Muscle of arm (tissue), 1 donor: ENCODE measurements at regions not wholly inside any gene's neighbourhood (a gene's known extent, or its start where the extent isn't known, plus 50 kb on each side); places are given as distances from the start of the nearest gene placed in this dataset.

ENCODE experiments used
- DNase-seq: peaks from one replicate; pipeline ENCODE4 v3.0.0-alpha.2; 2013

DNA sequence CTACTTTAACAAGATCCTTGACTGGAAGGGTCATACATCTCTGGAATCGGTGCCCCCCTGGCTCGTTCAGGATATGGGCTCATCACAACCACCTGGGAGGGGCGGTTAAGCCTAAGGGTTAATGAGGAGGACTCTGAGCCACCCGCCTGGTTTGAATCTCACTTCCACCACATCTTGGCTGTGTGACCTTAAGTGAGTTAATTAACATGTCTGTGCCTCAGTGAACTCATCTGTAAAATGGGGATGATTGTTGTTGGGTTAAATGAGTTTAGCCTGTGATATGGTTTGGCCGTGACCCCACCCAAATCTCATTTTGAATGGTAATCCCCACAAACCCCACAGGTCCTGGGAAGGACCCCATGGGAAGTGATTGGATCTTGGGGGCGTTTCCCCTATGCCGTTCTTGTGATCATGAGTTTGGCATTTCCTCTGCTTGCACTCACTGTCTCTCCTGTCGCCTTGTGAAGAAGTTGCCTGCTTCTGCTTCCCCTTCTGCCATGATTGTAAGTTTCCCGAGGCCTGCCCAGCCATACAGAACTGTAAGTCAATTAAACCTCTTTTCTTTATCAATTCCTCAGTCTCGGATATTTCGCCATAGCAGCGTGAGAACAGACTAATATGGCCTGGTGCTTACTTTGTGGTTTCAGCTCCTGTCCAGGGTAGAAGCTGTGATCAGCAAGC is 214.0 kb upstream of the CIBAR2 start:
- DNase-seq: no peak

- DNase-seq: no peak
These were observed 214.5 kb upstream of the CIBAR2 start for GRCh38 chr16:85326794-85327181.

DNA sequence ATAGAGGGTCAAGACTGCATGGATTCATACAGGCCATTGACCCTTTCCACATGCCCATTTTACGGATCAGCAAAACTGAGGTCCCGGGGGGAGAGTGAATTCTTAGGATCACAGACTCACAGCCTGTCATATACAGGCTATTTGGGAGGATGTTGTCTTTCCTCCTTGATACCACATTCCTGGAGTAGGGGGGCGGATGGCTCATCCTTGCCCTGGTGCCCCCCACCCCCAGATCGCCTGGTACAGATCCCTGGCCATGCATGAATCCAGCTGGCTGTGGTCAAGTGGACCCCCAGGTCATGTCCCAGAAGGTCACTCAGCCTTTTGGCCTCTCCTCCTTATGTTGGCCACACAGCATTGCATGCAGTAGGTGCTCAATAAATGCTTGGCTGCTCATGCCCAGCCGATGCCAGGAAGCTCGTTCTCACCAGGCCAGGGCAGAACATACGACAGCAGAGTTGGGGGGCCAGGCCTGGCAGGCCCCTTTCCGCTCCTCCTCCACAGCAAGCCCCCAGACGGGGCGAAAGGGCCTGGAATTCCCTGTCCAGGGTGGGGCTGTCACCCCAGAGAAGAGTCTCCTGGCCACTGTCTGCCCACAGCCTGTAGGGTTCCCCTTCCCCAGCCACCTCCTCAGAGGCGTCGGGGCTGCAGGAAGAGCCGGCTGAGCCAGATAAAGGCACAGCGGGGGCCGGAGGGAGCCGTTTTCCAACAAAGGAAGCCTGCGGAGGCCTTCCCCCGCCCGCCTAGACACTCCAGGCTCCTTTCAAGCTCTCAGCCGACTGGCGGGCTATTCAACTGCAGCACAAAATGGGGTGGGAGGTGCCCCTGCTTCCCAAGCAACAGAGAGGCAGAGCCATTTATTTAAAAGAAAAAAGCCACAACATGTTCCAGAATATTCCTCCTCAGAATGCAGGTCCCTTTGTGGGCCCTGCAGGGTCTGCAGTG is 215.7 kb upstream of the CIBAR2 start:
- no peak for DNase-seq

DNA sequence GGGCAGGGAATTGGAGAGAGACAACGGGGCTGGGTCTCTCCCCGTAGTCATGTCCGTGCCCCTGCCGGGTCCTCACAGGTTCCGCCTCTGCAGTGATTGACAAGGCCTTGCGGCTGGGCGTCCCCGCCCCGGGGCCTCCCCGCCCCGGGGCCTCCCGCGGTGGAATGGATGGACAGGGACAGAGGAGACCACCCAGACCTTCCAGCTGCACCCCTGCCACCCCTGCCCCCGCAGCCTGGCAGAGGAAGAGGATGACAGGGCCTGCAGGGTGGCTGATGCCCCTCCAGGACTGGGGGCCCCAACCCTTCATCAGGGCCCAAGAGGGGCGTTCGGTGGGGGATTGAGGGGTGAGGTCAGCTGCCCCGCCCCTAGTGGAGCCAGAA is 216.4 kb upstream of the CIBAR2 start:
- no peak for DNase-seq

DNA sequence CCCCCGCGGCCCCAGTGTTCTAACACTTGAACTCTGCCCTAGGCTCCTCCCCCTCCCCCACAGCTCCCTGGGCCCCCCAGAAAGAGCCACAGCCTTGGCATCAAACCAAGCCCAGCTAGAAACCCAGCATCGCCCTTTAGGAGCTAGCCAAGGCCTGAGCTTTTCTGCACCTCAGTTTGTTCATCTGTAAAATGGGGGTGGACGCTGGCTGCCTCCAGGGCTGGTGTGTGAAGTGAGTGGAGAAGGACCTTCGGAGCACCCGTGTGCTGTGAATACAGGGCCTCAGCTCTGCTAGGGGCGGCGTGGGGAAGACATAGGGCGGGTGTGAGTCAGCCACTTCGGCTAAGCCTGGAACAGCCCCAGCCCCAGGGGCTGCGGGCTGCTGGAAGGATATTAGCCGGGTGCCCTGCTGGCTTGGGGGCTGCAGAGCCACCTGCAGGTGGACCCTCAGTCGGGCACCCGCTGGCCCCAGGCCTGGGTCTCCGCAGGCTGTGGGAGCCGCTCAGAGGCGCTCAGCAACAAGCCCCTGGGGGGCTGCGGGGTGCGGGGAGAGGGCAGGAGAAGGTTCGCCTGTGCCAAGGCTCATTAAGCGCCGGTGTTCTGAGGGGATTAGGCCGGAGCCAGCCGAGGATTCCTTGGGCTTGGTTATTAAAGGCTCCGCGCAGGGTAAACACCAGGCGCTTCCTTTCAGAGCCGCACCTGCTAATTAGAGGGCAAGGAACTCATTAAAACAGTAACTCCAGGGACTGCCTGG is 217.0 kb upstream of the CIBAR2 start:
- DNase-seq: no peak

GRCh38 chr16:85330006-85330693 is 217.9 kb upstream of the CIBAR2 start:
- no peak for DNase-seq

DNA sequence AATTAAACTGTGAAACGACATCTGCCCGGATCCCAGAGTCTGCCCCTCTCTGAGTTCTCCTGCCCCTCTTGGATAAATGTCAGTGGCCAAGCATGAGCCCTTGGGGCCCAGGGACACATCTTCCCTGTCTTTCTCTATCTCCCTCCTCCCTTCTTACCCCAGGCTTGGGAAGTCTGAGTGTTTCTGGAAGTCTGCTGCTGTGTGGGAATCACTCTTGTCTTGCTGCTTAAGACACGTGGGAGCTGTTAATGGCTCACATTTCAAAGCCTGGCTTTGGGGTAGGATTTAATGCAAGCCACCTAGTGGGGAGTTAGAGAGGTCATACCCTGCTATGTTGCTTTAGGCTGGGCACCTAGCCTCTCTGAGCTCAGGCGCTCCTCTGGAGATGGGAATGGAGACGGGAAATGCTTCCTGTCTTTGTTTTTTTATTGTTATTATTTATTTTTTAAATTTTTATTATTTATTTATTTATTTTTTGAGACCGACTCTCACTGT is 218.5 kb upstream of the CIBAR2 start:
- no peak for DNase-seq

DNA sequence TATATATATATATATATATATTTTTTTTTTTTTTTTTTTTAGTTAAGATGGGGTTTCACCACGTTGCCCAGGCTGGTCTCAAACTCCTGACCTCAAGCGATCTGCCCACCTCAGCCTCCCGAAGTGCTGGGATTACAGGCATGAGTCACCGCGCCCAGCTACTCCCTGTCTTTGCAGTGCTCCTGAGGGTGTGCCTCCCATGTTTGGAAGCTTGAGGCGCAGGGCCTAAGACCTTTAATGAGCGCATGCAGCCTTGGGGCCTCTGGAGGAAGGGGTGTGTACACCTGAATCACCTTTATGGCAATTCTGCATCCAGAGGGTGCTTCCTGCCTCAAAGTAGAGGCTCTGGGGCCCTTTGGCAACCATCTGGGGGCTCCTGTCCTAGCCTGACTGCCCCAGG is 219.4 kb upstream of the CIBAR2 start:
- DNase-seq: no peak

DNA sequence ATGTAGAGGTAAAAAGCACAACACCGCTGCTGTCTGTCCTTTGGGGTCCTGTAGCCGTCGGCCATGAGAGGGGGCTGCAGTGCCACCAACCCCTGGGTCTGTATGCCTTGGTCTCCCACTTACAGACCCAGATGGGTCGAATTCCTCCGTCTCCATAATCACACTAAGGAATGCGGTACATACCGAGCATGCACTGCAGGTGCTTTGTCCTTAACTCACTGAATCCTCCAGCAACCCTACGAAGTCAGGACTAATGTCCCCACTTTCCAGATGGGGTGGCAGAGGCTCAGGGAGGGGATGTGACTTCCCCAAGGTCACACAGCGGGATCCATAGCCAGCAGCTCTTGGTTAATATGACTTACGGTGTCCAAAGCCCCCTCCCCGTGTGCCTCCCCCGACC is 219.9 kb upstream of the CIBAR2 start:
- no peak for DNase-seq

- no peak for DNase-seq
These were observed 221.1 kb upstream of the CIBAR2 start for GRCh38 chr16:85333337-85333736.

DNA sequence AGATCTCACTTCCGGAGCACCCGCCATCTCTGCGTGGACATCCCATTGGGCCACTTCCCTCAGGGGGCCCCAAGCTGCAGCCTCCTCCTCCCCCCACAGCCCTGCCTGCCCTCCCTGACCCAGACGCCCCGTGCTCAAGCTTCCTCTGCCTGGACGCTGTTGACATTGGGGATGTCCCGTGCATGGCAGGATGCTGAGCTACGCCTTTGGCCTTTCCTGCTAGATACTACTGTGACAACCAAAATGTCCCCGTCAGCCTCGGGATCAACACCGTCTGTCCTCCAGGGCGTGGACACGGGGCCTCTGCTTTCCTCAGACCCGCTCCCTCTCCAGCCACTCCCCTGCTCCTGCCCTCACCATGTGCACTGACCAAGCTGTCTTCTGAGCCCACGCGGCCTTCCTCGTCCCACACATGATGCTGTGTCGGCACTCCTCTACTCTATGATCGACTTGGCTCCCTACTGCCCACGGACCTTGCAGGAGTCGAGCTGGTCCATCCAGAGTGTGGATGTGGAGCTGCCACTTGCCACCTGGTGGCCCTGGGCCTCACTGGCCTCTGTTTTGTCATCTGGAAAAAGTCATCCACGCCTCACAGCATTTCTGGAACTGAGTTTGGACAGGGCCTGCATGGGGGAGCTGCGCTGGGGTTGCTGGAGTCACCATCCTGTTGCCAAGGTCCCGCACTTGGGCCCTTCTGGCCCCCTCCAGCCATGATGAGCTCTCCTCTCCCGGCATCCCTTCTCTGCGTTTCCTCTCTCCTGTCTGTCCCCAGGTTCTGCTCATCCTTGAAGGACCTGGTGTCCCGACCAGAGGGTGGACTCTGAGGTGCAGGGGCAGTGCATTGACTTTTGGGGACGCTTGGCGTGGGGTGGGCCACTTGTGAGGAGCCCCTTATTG is 221.7 kb upstream of the CIBAR2 start:
- no peak for DNase-seq

- DNase-seq: no peak
These were observed 222.7 kb upstream of the CIBAR2 start for GRCh38 chr16:85334718-85335583.

GRCh38 chr16:85335584-85336491 is 223.6 kb upstream of the CIBAR2 start:
- DNase-seq: no peak

DNA sequence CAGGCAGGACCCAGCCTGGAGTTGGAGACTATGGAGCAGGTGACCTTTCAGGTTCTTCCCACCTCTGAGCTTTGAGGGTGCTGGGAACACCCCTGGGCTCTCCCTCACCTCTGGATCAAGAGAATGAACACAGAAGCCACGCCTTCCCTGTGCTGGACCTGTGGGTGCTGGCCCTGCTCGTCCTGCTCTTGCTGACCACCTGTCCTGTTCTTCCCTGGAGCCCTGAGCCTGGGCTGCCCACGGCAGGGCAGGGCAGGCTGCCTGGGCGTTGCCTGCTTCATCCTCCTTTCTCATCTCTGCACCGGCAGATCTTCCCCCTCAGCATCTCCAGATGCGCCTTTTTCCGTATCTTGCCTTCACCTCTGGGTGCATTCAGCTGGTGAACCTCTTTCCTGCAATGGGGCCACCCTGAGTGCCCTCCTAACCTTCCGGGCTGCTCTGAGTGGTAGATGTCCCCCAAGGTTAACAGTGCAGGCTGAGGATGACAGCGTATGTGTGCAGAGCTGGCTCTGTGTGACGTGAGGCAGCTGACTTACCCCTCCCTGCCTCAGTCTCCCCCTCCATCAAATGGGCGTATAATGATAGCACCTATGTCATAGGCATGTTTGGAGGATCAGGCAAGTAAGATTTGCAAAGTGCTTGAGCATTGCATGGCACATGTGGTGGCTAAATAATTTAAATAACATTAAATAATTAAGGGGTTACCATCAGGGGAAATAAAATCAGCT is 225.8 kb upstream of the CIBAR2 start:
- DNase-seq: no peak

GRCh38 chr16:85338638-85338982 is 226.3 kb upstream of the CIBAR2 start:
- DNase-seq: no peak

DNA sequence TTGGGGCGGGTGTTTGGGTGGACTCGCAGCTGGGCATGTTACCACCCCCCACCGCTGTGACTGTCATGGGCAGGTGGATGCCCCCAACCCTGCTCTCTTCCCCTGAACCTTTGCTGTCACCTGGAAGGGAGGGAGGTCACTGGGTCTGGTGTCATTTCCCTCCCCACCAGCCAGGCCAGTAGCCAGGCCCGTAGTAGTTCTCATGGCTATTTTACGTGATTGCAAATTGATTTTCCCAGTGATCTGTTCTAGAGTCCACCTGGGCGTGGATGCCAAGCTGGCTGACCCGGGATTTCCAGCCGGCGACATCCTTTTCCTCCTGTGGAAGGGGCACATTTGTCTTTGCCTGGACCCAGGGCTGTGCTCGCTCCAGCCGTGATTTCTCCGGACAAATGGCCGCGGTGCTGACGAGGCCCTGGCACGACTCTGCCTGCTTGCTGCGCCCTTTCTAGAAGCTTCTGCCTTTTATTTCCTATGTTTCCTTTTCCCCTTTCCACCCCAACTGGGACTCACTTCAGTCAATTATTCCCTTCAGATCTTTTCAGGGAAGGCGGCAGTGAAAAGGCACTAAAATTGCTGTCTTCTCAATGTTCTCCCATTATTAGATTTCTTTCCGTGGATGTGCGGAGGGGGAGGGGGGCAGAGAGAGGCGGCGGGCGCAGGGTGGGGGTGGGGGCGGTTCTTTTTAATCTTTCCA is 226.9 kb upstream of the CIBAR2 start:
- no peak for DNase-seq

- DNase-seq: no peak
These were observed 229.9 kb upstream of the CIBAR2 start for GRCh38 chr16:85341972-85342695.
